MM.1S (cell line): ENCODE measurements at regions not wholly inside any gene's neighbourhood (a gene's known extent, or its start where the extent isn't known, plus 50 kb on each side); places are given as distances from the start of the nearest gene placed in this dataset.

ENCODE experiments used
- EZH2 ChIP-seq: fragments of 300-600 bp; sonication (generic); optimal IDR thresholded peaks from 2 replicates; pipeline ENCODE3; 2017; ENCODE audit warnings: low read depth, mild to moderate bottlenecking, antibody characterized with exemption, low read length, mixed read lengths
- EZH2phosphoT487 ChIP-seq: fragments of 300-600 bp; sonication (generic); IDR thresholded peaks from 2 replicates; pipeline ENCODE4 v1.6.1; 2018; ENCODE audit warnings: antibody characterized with exemption, low read length
- TF ChIP-seq, protein P1 (sequence below): fragments of 300-600 bp; sonication (generic); IDR thresholded peaks from 2 replicates; pipeline ENCODE4 v1.5.1; 2016; ENCODE audit warnings: antibody characterized with exemption, low read length, mixed read lengths

DNA sequence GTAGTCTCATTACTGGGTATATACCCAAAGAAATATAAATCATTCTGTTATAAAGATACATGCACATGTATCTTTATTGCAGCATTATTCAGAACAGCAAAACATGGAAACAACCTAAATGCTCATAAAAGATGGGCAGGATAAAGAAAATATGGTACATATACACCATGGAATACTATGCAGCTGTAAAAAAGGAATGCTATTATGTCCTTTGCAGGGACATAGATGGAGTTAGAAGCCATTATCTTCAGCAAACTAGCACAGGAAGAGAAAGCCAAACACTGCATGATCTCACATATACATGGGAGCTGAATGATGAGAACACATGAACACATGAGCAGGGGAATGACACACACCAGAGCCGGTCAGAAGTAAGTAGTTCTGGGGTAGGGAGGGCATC is 297.4 kb upstream of the GLI3 start:
- TF ChIP-seq, protein P1, sequence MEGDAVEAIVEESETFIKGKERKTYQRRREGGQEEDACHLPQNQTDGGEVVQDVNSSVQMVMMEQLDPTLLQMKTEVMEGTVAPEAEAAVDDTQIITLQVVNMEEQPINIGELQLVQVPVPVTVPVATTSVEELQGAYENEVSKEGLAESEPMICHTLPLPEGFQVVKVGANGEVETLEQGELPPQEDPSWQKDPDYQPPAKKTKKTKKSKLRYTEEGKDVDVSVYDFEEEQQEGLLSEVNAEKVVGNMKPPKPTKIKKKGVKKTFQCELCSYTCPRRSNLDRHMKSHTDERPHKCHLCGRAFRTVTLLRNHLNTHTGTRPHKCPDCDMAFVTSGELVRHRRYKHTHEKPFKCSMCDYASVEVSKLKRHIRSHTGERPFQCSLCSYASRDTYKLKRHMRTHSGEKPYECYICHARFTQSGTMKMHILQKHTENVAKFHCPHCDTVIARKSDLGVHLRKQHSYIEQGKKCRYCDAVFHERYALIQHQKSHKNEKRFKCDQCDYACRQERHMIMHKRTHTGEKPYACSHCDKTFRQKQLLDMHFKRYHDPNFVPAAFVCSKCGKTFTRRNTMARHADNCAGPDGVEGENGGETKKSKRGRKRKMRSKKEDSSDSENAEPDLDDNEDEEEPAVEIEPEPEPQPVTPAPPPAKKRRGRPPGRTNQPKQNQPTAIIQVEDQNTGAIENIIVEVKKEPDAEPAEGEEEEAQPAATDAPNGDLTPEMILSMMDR, result no peak
- TF ChIP-seq EZH2, result no peak
- TF ChIP-seq EZH2phosphoT487, result no peak
